Smooth muscle cell (in vitro differentiated cells): ENCODE measurements at regions not wholly inside any gene's neighbourhood (a gene's known extent, or its start where the extent isn't known, plus 50 kb on each side); places are given as distances from the start of the nearest gene placed in this dataset.
"Not testable (repeated sequence)": the region's sequence is repeated elsewhere in the genome, so short reads cannot be mapped to it uniquely, and the experiment has no call there.

Source experiments
- DNase-seq: peaks from one replicate; lab custom pipeline; 2025; ENCODE audit not compliant: unreplicated experiment; lab: John Stamatoyannopoulos, UW
- H2AFZ ChIP-seq: fragments of 200-600 bp; sonication (generic); 2 replicates; pipeline ENCODE4 v1.6.0; 2016; ENCODE audit warnings: antibody characterized with exemption, low read depth, mild to moderate bottlenecking
- H3F3A ChIP-seq: fragments of 200-600 bp; sonication (generic); 2 replicates; pipeline ENCODE4 v1.6.0; 2017; ENCODE audit warnings: antibody characterized with exemption, low read depth
- H3K27ac ChIP-seq: fragments of 200-600 bp; sonication (generic); 2 replicates; pipeline ENCODE4 v1.5.1; 2016; ENCODE audit warnings: low read depth, mild to moderate bottlenecking
- H3K27me3 ChIP-seq: fragments of 200-600 bp; sonication (generic); 2 replicates; pipeline ENCODE4 v1.6.1; 2016; ENCODE audit warnings: low read depth, mild to moderate bottlenecking
- H3K36me3 ChIP-seq: fragments of 200-600 bp; sonication (generic); 2 replicates; pipeline ENCODE4 v1.5.1; 2016; ENCODE audit warnings: low read depth
- H3K4me1 ChIP-seq: fragments of 200-600 bp; sonication (generic); 2 replicates; pipeline ENCODE4 v1.5.1; 2016; ENCODE audit warnings: low read depth
- H3K4me2 ChIP-seq: fragments of 200-600 bp; sonication (generic); 2 replicates; pipeline ENCODE4 v1.6.0; 2016; ENCODE audit warnings: mild to moderate bottlenecking
- H3K4me3 ChIP-seq: fragments of 200-600 bp; sonication (generic); 2 replicates; pipeline ENCODE4 v1.5.1; 2016; ENCODE audit warnings: mild to moderate bottlenecking
- H3K79me2 ChIP-seq: fragments of 200-600 bp; sonication (generic); 2 replicates; pipeline ENCODE4 v1.6.0; 2016; ENCODE audit warnings: low read depth, mild to moderate bottlenecking
- H3K9ac ChIP-seq: fragments of 200-600 bp; sonication (generic); 2 replicates; pipeline ENCODE4 v1.6.0; 2016; ENCODE audit warnings: low read depth
- H3K9me3 ChIP-seq: fragments of 200-600 bp; sonication (generic); replicated peaks from 2 replicates; pipeline ENCODE4 v1.5.1; 2016; ENCODE audit warnings: low read depth
- H4K20me1 ChIP-seq: fragments of 200-600 bp; sonication (generic); 2 replicates; pipeline ENCODE4 v1.6.0; 2016; ENCODE audit warnings: low read depth
- WGBS: methylation state at CpG from one replicate; pipeline ENCODE4 v1.1.7; 2016; ENCODE audit warnings: low lambda C conversion rate; 5-methylcytosine and 5-hydroxymethylcytosine counted together
- TF ChIP-seq, protein P1 (sequence below): fragments of 200-600 bp; sonication (generic); IDR thresholded peaks from 2 replicates; pipeline ENCODE4 v1.5.1; 2017; ENCODE audit warnings: borderline replicate concordance, mild to moderate bottlenecking, antibody characterized with exemption; ENCODE audit not compliant: insufficient read depth, poor library complexity, severe bottlenecking

DNA sequence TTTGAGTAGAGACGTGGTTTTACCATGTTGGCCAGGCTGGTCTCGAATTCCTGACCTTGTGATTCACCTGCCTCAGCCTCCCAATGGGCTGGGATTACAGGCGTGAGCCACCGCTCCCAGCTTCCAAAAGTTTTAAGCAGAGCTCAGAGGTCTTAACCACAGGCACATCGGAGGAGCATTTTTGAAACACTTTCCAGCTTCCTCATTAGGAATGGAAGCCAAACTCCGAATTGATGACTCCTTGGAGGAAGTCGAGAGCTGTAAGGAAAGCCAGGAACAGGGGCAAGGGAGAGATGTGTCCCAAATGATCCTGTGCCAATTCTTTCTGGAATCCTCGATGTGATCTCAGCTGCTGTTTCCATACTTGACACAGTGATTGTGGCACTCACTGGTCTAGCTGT is 56.2 kb upstream of the CCZ1B start:
- H3K9me3 ChIP-seq, H3K4me1 ChIP-seq, H3K27me3 ChIP-seq, H3K27ac ChIP-seq, H3K9ac ChIP-seq, DNase-seq, H3K4me2 ChIP-seq, H3K79me2 ChIP-seq, H3K4me3 ChIP-seq, H3F3A ChIP-seq, H4K20me1 ChIP-seq, H2AFZ ChIP-seq, H3K36me3 ChIP-seq: not testable (repeated sequence)
- WGBS: 81% methylated on average over 8 of the region's 8 CpGs

DNA sequence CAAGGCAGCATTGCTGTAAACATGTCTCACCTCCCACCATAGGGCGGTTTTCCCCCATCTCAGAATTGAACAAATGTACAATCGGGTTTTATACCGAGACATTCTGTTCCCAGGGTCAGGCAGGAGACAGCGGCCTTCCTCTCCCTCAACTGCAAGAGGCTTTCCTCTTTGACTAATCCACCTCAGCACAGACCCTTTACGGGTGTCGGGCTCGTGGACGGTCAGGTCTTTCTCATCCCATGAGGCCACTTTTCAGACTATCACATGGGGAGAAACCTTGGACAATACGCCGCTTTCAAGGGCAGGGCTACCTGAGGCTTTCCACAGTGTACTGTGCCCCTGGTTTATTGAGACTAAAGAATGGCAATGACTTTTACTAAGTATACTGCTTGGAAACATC is 57.7 kb upstream of the CCZ1B start:
- not testable (repeated sequence) for H3K9ac ChIP-seq, H3K79me2 ChIP-seq, H3F3A ChIP-seq, DNase-seq, H3K9me3 ChIP-seq, H3K4me1 ChIP-seq, H2AFZ ChIP-seq, H3K4me3 ChIP-seq, H4K20me1 ChIP-seq, H3K27me3 ChIP-seq, H3K36me3 ChIP-seq, H3K4me2 ChIP-seq, H3K27ac ChIP-seq
- WGBS: 87% methylated on average over 10 of the region's 10 CpGs

DNA sequence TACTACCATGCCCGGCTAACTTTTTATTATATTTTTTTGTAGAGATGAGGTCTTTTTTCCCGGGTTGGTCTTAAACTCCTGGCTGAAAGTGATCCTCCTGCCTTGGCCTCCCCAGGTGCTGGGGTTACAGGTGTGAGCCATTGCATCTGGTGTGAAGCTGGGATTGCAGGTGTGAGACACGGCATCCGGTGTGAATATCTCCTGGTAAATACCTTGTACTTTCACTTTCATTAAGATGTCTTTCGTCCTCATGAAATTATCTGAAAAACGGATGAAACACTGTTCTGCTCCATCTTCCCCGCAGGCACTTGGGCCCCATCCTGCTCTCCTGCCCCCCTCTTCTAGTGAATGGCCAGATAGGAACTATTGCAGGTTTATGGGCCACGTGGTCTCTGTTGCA is 60.1 kb upstream of the CCZ1B start:
- no peaks in the 10 kb centered on the region for H3K9me3 ChIP-seq

DNA sequence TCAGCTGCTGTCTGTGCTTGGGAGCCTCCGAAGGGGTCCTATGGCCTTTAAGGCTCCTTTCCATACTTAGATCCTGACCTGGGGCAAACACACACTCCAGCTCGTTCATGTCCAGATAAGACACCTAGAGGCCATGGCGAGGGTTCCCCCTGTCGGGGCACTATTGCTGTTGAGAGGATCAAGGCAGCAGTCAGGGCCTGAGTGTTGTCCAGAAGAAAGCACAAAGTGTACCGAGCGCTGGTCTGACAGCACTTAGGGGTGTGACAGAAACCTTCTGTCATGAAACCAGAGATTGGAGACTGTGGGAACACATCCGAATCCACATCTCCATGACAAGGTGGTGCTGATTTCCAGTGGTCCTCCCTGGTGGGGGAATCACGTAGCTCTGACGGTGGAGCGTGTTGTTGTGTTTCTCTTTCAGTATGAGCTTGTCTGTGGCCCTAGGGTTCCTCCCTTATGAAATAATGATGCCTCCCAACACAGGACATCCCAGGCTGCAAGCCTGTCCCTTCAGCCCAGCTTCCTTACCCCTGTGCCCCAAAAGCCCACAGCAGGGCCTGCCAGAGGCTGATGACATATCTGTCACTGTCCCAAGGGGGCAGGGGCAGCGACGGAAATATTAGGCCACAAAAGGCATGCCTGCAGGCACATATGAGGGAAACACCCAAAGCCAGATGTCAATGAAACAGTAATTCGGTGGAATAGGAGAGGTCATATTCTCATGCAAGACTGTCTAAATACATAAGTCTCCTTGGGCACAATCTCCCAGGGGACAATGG is 62.4 kb upstream of the CCZ1B start:
- H3F3A ChIP-seq, H4K20me1 ChIP-seq, H3K9ac ChIP-seq, H3K9me3 ChIP-seq, H3K4me1 ChIP-seq, H2AFZ ChIP-seq, DNase-seq, H3K79me2 ChIP-seq, H3K4me3 ChIP-seq, H3K4me2 ChIP-seq, H3K36me3 ChIP-seq, H3K27ac ChIP-seq, H3K27me3 ChIP-seq: not testable (repeated sequence)
- WGBS: 86% methylated on average over 13 of the region's 13 CpGs

More for the DNA sequence above, 60.1 kb upstream of the CCZ1B start:
- Histone ChIP-seq H3K36me3 (no peaks in the 10 kb centered on the region), H3K27me3 (no peaks in the 10 kb centered on the region), H3F3A (no peaks in the 10 kb centered on the region), H3K79me2 (no peaks in the 10 kb centered on the region), H3K4me2 (no peak overlapping the region), H3K27ac (no peak overlapping the region), H3K9ac (no peak overlapping the region), H3K4me3 (no peak overlapping the region), H3K4me1 (no peaks in the 10 kb centered on the region), H2AFZ (no peak overlapping the region), H4K20me1 (no peaks in the 10 kb centered on the region)
- no peak for DNase-seq
- 92% methylated on average over 8 of the region's 8 CpGs for WGBS
- TF ChIP-seq, protein P1, sequence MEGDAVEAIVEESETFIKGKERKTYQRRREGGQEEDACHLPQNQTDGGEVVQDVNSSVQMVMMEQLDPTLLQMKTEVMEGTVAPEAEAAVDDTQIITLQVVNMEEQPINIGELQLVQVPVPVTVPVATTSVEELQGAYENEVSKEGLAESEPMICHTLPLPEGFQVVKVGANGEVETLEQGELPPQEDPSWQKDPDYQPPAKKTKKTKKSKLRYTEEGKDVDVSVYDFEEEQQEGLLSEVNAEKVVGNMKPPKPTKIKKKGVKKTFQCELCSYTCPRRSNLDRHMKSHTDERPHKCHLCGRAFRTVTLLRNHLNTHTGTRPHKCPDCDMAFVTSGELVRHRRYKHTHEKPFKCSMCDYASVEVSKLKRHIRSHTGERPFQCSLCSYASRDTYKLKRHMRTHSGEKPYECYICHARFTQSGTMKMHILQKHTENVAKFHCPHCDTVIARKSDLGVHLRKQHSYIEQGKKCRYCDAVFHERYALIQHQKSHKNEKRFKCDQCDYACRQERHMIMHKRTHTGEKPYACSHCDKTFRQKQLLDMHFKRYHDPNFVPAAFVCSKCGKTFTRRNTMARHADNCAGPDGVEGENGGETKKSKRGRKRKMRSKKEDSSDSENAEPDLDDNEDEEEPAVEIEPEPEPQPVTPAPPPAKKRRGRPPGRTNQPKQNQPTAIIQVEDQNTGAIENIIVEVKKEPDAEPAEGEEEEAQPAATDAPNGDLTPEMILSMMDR: no peak

DNA sequence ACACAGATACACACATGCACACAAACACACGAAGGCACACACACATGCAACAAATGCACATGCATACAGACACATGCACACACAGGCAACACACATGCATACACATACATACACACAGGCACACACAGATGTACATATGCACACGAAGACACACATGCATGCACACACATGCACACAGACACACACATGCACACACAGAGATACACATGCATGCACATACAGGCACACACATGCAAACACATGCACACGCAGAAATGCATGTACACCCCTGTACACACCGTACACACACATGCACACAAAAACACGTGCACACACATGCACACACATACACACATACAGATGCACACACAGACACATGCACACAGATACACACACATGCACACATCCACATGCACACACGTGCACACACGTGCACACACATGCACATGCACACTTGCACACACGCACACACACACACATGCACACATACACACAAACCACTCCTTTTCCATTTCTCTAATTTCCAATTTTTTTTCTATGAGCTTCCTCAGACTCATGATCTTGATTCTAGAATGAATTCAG is 63.3 kb upstream of the CCZ1B start:
- Histone ChIP-seq H3F3A (no peaks in the 10 kb centered on the region), H3K4me1 (no peaks in the 10 kb centered on the region), H3K36me3 (no peaks in the 10 kb centered on the region), H3K9ac (no peak overlapping the region), H3K79me2 (no peaks in the 10 kb centered on the region), H2AFZ (no peak overlapping the region), H3K27me3 (no peaks in the 10 kb centered on the region), H3K4me3 (no peak overlapping the region), H3K27ac (no peak overlapping the region), H3K4me2 (no peak overlapping the region), H3K9me3 (no peaks in the 10 kb centered on the region), H4K20me1 (no peaks in the 10 kb centered on the region)
- no peak for DNase-seq
- TF ChIP-seq, protein P1: no peak
- 92% methylated on average over 8 of the region's 8 CpGs for WGBS

DNA sequence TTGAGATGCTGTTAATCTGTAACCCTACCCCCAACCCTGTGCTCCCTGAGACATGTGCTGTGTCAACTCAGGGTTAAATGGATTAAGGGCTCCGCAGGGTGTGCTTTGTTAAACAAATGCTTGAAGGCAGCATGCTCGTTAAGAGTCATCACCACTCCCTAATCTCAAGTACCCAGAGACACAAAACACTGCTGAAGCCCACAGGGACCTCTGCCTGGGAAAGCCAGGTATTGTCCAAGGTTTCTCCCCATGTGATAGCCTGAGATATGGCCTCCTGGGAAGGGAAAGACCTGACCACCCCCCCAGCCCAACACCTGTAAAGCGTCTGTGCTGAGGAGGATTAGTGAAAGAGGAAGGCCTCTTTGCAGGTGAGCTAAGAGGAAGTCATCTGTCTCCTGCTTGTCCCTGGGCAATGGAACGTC is 76.0 kb upstream of the CCZ1B start:
- not testable (repeated sequence) for H3K36me3 ChIP-seq, H3K4me2 ChIP-seq, H3K27me3 ChIP-seq, H4K20me1 ChIP-seq, H3F3A ChIP-seq, H3K27ac ChIP-seq, H3K4me3 ChIP-seq, H2AFZ ChIP-seq, H3K4me1 ChIP-seq, H3K9me3 ChIP-seq, DNase-seq, H3K9ac ChIP-seq, H3K79me2 ChIP-seq
- 31% methylated on average over 4 of the region's 4 CpGs for WGBS

DNA sequence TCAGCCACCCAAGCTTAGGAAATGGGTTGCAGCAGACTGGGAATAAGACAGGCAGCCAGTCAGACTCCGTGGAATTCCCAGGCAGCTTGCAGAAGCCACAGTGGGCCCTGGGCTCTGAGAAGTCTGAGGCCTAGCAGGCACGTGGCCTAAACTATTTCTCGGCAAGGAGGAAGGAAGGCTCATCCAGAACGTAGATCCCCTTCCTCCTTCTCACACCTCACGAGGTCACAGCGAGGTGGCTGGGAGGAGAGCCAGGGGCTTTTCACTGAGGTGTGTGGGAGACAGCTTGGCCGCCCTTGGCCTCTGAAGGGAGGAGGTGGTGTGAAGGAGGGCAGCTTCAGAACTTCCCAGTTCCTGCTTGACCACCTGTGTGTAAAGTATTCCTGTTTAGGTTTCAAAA is 77.2 kb upstream of the CCZ1B start:
- H3K4me2 ChIP-seq, H4K20me1 ChIP-seq, H3K27ac ChIP-seq, H3K36me3 ChIP-seq, H3K4me3 ChIP-seq, H3K79me2 ChIP-seq, H3K4me1 ChIP-seq, H3K9me3 ChIP-seq, H3K9ac ChIP-seq, DNase-seq, H3K27me3 ChIP-seq, H2AFZ ChIP-seq, H3F3A ChIP-seq: not testable (repeated sequence)
- WGBS: 71% methylated on average over 7 of the region's 7 CpGs
